HUES6 (cell line): ENCODE measurements at regions not wholly inside any gene's neighbourhood (a gene's known extent, or its start where the extent isn't known, plus 50 kb on each side); places are given as distances from the start of the nearest gene placed in this dataset.

ENCODE experiments used
- H3K27ac ChIP-seq: 2 replicates; pipeline ENCODE4 v1.7.0; 2013; ENCODE audit warnings: low read depth, mild to moderate bottlenecking, low read length, inconsistent platforms
- H3K27me3 ChIP-seq: 2 replicates; pipeline ENCODE4 v1.6.1; 2013; ENCODE audit warnings: low read length; ENCODE audit not compliant: control insufficient read depth, insufficient read depth
- H3K36me3 ChIP-seq: 2 replicates; pipeline ENCODE4 v1.6.1; 2013; ENCODE audit warnings: low read length; ENCODE audit not compliant: control insufficient read depth, insufficient read depth
- H3K4me1 ChIP-seq: 2 replicates; pipeline ENCODE4 v1.6.1; 2013; ENCODE audit warnings: low read length; ENCODE audit not compliant: control insufficient read depth, insufficient read depth
- H3K4me3 ChIP-seq: 2 replicates; pipeline ENCODE4 v1.5.1; 2013; ENCODE audit warnings: low read depth, low read length
- H3K9ac ChIP-seq: one replicate; pipeline ENCODE4 v1.6.1; 2013; ENCODE audit warnings: mild to moderate bottlenecking, low read length
- H3K9me3 ChIP-seq: 2 replicates; pipeline ENCODE4 v1.6.1; 2013; ENCODE audit warnings: low read depth, low read length; ENCODE audit not compliant: control insufficient read depth, insufficient read depth

- Histone ChIP-seq H3K27me3 (no peaks in the 10 kb centered on the region), H3K9ac (no peak overlapping the region), H3K4me1 (peaks cover 10% of the 10 kb centered on the region), H3K27ac (no peak overlapping the region), H3K9me3 (no peaks in the 10 kb centered on the region), H3K4me3 (no peak overlapping the region), H3K36me3 (no peaks in the 10 kb centered on the region)
Observed at GRCh38 chr2:240296476-240297255, 138.8 kb upstream of the GPC1 start.

GRCh38 chr2:240297256-240298116, 138.0 kb upstream of the GPC1 start:
- Histone ChIP-seq H3K9me3 (no peaks in the 10 kb centered on the region), H3K9ac (no peak overlapping the region), H3K4me1 (peaks cover 4% of the 10 kb centered on the region; the same call in 1 of the 2 replicates), H3K36me3 (no peaks in the 10 kb centered on the region), H3K4me3 (no peak overlapping the region), H3K27me3 (no peaks in the 10 kb centered on the region), H3K27ac (no peak overlapping the region)

- Histone ChIP-seq H3K27me3 (no peaks in the 10 kb centered on the region; the same call in 1 of the 2 replicates), H3K27ac (no peak overlapping the region), H3K4me3 (no peak overlapping the region), H3K9me3 (no peaks in the 10 kb centered on the region), H3K4me1 (0 out of 2 replicates have a peak, but pooled peaks cover 3% of the 10 kb centered on the region), H3K36me3 (no peaks in the 10 kb centered on the region), H3K9ac (no peak overlapping the region)
Observed at GRCh38 chr2:240298117-240298790, 137.2 kb upstream of the GPC1 start.

GRCh38 chr2:240298803-240299709, 136.4 kb upstream of the GPC1 start:
- Histone ChIP-seq H3K36me3 (no peaks in the 10 kb centered on the region), H3K4me3 (no peak overlapping the region), H3K27ac (no peak overlapping the region), H3K9ac (no peak overlapping the region), H3K4me1 (0 out of 2 replicates have a peak, but pooled peaks cover 3% of the 10 kb centered on the region), H3K9me3 (no peaks in the 10 kb centered on the region), H3K27me3 (no peaks in the 10 kb centered on the region; the same call in 1 of the 2 replicates)

- Histone ChIP-seq H3K27ac (no peak overlapping the region), H3K36me3 (no peaks in the 10 kb centered on the region), H3K9ac (no peak overlapping the region), H3K4me3 (no peak overlapping the region), H3K4me1 (0 out of 2 replicates have a peak, but pooled peaks cover 3% of the 10 kb centered on the region), H3K27me3 (no peaks in the 10 kb centered on the region; the same call in 1 of the 2 replicates), H3K9me3 (no peaks in the 10 kb centered on the region)
Observed at GRCh38 chr2:240299710-240300068, 135.8 kb upstream of the GPC1 start.

- no peaks in the 10 kb centered on the region for H3K9me3 ChIP-seq
- 0 out of 2 replicates have a peak, but pooled peaks cover 3% of the 10 kb centered on the region for H3K4me1 ChIP-seq
- H3K27ac ChIP-seq, result no peak overlapping the region
- no peaks in the 10 kb centered on the region for H3K36me3 ChIP-seq
- H3K27me3 ChIP-seq, result no peaks in the 10 kb centered on the region; the same call in 1 of the 2 replicates
- no peak overlapping the region for H3K9ac ChIP-seq
- no peak overlapping the region for H3K4me3 ChIP-seq
Observed at GRCh38 chr2:240300261-240300821, 135.1 kb upstream of the GPC1 start.

GRCh38 chr2:240300840-240301239, 134.6 kb upstream of the GPC1 start:
- Histone ChIP-seq H3K4me1 (0 out of 2 replicates have a peak, but pooled peaks cover 2% of the 10 kb centered on the region), H3K36me3 (no peaks in the 10 kb centered on the region), H3K4me3 (no peak overlapping the region), H3K9me3 (no peaks in the 10 kb centered on the region), H3K27ac (no peak overlapping the region), H3K27me3 (no peaks in the 10 kb centered on the region; the same call in 1 of the 2 replicates), H3K9ac (no peak overlapping the region)

- no peaks in the 10 kb centered on the region; the same call in 1 of the 2 replicates for H3K27me3 ChIP-seq
- no peaks in the 10 kb centered on the region for H3K9me3 ChIP-seq
- no peak overlapping the region for H3K27ac ChIP-seq
- no peaks in the 10 kb centered on the region for H3K36me3 ChIP-seq
- no peak overlapping the region for H3K9ac ChIP-seq
- H3K4me1 ChIP-seq, result no peaks in the 10 kb centered on the region
- H3K4me3 ChIP-seq, result no peak overlapping the region
Observed at GRCh38 chr2:240301256-240301795, 134.1 kb upstream of the GPC1 start.

GRCh38 chr2:240302041-240302440, 133.4 kb upstream of the GPC1 start:
- Histone ChIP-seq H3K27ac (no peak overlapping the region), H3K9me3 (no peaks in the 10 kb centered on the region), H3K27me3 (no peaks in the 10 kb centered on the region; the same call in 1 of the 2 replicates), H3K36me3 (no peaks in the 10 kb centered on the region), H3K4me1 (no peaks in the 10 kb centered on the region), H3K4me3 (no peak overlapping the region), H3K9ac (no peak overlapping the region)
